NCI-H748 treated with DMSO at 0.1 percent for 48 hours (cell line): ENCODE measurements at regions not wholly inside any gene's neighbourhood (a gene's known extent, or its start where the extent isn't known, plus 50 kb on each side); places are given as distances from the start of the nearest gene placed in this dataset.
A peak's percentile ranks its signal among the peaks of the same experiment; 100 is the strongest.

Experiments used
- DNase-seq: peaks from one replicate; lab custom pipeline; 2025; lab: John Stamatoyannopoulos, UW

GRCh38 chr10:118175148-118175547 is 128.4 kb upstream of the RAB11FIP2 start:
- no peak for DNase-seq

- DNase-seq = no peak
Measured at GRCh38 chr10:118173296-118173695, 126.6 kb upstream of the RAB11FIP2 start.

- no peak for DNase-seq
Measured at GRCh38 chr10:118171861-118172260, 125.1 kb upstream of the RAB11FIP2 start.

GRCh38 chr10:118167056-118167700 is 120.4 kb upstream of the RAB11FIP2 start:
- DNase-seq = no peak

- no peak for DNase-seq
Measured at GRCh38 chr10:118163217-118163616, 116.5 kb upstream of the RAB11FIP2 start.

GRCh38 chr10:118161461-118162246 is 114.9 kb upstream of the RAB11FIP2 start:
- DNase-seq = no peak

- no peak for DNase-seq
Measured at GRCh38 chr10:118153287-118153686, 106.5 kb upstream of the RAB11FIP2 start.

GRCh38 chr10:118151461-118151860 is 104.7 kb upstream of the RAB11FIP2 start:
- no peak for DNase-seq

GRCh38 chr10:118148247-118148646 is 101.5 kb upstream of the RAB11FIP2 start:
- DNase-seq = no peak

GRCh38 chr10:118145256-118145655 is 98.5 kb upstream of the RAB11FIP2 start:
- DNase-seq = no peak

GRCh38 chr10:118141471-118141870 is 94.7 kb upstream of the RAB11FIP2 start:
- no peak for DNase-seq

GRCh38 chr10:118139321-118139720 is 92.6 kb upstream of the RAB11FIP2 start:
- no peak for DNase-seq

- DNase-seq = no peak
Measured at GRCh38 chr10:118128675-118129074, 81.9 kb upstream of the RAB11FIP2 start.

GRCh38 chr10:118118716-118119115 is 72.0 kb upstream of the RAB11FIP2 start:
- DNase-seq = no peak

GRCh38 chr10:118116715-118117449 is 70.1 kb upstream of the RAB11FIP2 start:
- DNase-seq = no peak

- no peak for DNase-seq
Measured at GRCh38 chr10:118116362-118116714, 69.6 kb upstream of the RAB11FIP2 start.

GRCh38 chr10:118115701-118116100 is 69.0 kb upstream of the RAB11FIP2 start:
- no peak for DNase-seq

GRCh38 chr10:118114992-118115391 is 68.3 kb upstream of the RAB11FIP2 start:
- DNase-seq = no peak

GRCh38 chr10:118112543-118113125 is 65.9 kb upstream of the RAB11FIP2 start:
- DNase-seq = no peak

GRCh38 chr10:118110750-118111149 is 64.0 kb upstream of the RAB11FIP2 start:
- DNase-seq = no peak

GRCh38 chr10:118108194-118109026 is 61.7 kb upstream of the RAB11FIP2 start:
- peak; percentile 47 for DNase-seq

GRCh38 chr10:118107541-118107940 is 60.8 kb upstream of the RAB11FIP2 start:
- no peak for DNase-seq
